Astrocyte of the cerebellum (primary cell): ENCODE measurements at regions not wholly inside any gene's neighbourhood (a gene's known extent, or its start where the extent isn't known, plus 50 kb on each side); places are given as distances from the start of the nearest gene placed in this dataset.

Experiments used
- DNase-seq: peaks from one replicate; pipeline ENCODE4 v3.0.0-alpha.2; 2011; ENCODE audit warnings: low read depth
- H3K4me3 ChIP-seq: 2 replicates; pipeline ENCODE4 v1.5.1; 2011; ENCODE audit warnings: mild to moderate bottlenecking, low read depth, low read length, moderate library complexity
- in situ Hi-C: cut with HindIII; loops from 2 replicates; pipeline ENCODE4 v1.10.0; 2017; ENCODE audit warnings: low sequenced_read_pairs
- TF ChIP-seq, protein P1 (sequence below): IDR thresholded peaks from 2 replicates; pipeline ENCODE4 v1.5.1; 2012; ENCODE audit warnings: low read length, low read depth, moderate library complexity, mild to moderate bottlenecking; ENCODE audit errors: missing control alignments

DNA sequence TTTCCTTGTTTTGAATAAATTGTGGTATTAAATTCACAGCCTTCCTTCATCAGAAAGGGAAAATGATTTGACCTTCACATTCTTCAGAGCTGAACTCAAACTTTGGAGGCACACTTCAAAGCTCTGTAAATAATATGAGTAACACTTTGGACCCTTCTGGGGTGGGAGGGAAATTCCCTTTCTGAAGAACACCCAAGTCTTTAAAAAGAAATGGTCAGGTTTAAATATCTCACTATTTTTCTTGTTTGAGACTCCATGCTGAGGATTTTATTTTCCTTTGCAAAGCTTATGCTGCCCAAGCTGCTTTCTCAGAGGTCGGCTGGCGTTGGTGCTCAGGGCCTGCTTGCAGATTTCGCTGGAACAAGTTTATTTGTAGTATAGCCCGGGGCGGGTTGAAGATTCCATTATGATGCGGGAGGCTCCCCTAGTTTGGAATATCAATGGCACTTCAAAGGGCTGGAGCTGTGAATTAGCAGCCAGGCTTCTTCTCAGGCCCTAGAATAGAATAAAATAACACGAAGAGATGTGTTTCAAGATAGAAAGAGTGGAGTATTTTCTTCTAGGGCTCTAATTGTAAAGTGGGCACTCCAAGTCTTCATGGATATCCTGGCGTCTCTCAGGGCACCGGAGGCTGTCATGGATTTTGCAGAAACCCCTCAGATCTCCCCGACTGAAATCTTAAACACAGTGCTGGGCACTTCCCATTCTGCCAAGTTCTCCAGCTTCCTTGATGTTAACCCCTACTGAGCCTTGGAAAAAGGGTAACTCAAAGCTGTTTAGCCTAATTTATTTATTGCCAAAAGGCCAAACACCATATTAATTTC, 315.6 kb downstream of the GPAT3 start:
- no peak overlapping the region for H3K4me3 ChIP-seq
- peak; percentile 68 for DNase-seq
- in situ Hi-C loops, result no loop called here
- TF ChIP-seq, protein P1, sequence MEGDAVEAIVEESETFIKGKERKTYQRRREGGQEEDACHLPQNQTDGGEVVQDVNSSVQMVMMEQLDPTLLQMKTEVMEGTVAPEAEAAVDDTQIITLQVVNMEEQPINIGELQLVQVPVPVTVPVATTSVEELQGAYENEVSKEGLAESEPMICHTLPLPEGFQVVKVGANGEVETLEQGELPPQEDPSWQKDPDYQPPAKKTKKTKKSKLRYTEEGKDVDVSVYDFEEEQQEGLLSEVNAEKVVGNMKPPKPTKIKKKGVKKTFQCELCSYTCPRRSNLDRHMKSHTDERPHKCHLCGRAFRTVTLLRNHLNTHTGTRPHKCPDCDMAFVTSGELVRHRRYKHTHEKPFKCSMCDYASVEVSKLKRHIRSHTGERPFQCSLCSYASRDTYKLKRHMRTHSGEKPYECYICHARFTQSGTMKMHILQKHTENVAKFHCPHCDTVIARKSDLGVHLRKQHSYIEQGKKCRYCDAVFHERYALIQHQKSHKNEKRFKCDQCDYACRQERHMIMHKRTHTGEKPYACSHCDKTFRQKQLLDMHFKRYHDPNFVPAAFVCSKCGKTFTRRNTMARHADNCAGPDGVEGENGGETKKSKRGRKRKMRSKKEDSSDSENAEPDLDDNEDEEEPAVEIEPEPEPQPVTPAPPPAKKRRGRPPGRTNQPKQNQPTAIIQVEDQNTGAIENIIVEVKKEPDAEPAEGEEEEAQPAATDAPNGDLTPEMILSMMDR, result no peak

DNA sequence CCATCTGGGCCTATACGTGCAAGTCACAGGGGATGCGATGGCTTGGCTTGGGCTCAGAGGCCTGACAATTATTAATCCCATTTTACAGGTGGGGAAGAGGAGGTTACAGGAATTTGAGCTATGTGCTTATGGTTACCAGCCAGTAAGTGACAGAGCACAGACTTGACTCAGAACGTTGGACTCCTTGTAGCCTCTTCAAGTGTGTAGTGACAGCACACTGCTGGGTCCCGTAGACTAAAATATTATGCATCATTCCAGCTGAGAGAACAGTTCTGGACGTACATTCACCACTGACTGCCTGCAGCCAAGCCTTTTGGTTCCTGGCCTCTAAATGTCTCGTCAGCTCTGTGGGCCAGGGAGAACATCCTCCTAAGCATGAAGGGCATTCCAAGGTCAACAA, 314.5 kb downstream of the GPAT3 start:
- no peak overlapping the region for H3K4me3 ChIP-seq
- TF ChIP-seq, protein P1, result no peak
- DNase-seq, result no peak
- in situ Hi-C loops, result no loop called here

DNA sequence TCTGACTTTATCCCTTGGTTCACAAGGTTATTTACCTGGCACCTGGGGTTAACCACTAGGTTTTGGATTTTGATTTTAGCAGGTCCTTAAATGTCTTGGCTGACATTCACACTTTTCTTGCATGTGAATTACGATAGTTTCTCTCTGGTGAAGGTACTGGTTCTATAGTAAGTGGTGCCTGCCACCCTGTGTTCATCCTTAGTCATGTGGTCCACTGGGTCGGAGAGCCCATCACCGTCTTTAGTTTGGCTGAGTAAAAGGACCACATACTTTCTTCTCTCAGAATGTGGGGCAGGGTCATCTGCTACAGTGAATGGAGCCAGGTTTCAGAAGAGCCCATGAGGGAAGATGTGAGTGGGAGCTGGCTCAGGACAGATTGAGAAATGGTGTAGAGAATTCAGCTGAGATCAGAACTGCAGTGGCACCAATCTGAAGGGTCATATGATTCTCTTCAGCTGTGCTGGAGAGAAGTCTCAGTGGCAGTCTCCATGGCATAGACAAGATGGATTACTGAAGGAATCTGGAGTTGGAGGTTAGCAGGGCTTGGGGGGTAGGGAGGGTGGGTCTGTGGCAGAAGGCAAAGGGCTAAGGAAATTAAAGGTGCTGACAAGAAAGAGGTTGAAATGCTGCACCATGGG, 310.4 kb downstream of the GPAT3 start:
- in situ Hi-C loops, result no loop called here
- H3K4me3 ChIP-seq, result no peak overlapping the region
- no peak for DNase-seq
- TF ChIP-seq, protein P1, result no peak

DNA sequence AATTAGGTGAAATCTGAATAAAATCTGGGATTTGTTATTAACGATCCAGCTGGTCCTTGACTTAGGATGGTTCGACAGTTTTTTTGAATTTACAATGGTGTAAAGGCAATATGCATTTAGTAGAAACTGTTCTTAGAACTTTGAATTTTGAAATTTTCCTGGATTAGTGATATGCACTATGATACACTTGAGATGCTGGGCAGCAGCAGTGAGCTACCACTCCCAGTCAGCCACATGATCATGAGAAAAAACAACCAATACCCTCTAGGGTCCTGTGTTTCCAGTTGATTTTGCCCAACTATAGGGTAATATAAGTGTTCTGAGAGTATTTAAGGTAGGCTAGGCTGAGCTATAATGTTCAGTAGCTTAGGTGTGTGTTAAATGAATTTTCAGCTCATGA, 303.7 kb downstream of the GPAT3 start:
- TF ChIP-seq, protein P1, result no peak
- no peak overlapping the region for H3K4me3 ChIP-seq
- no peak for DNase-seq
- in situ Hi-C loops, result no loop called here

DNA sequence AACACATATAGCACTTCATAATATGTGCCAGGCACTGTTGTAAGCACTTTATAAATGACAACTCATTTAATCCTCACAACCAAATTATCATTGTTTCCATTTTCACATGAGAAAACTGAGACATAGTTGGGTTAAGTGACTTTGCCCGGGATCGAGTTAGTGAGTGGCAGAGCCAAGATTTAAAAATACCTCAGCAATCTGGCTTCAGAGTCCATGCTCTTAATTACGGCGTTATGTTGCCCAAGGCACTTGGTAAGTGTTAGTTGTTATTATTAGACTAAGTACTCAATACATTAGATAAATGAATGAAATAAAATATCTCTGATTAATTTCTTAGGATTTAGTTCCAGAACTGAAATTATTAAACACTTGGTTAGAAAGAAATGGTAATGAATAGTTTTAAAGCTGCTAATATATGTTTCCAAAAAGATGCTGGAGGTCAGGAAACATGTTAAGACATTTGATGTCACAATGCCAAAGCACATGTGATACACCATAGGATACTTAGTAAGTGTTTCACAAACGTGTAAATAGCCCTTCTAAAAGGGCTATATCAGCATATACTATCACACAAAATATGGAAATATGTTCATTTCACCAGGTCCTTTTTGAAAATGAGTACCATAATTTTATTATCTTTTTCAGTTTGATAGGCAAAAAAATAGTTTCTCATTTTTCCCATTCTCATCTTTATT, 301.9 kb downstream of the GPAT3 start:
- DNase-seq, result no peak
- TF ChIP-seq, protein P1, result no peak
- in situ Hi-C loops, result no loop called here
- no peak overlapping the region for H3K4me3 ChIP-seq

DNA sequence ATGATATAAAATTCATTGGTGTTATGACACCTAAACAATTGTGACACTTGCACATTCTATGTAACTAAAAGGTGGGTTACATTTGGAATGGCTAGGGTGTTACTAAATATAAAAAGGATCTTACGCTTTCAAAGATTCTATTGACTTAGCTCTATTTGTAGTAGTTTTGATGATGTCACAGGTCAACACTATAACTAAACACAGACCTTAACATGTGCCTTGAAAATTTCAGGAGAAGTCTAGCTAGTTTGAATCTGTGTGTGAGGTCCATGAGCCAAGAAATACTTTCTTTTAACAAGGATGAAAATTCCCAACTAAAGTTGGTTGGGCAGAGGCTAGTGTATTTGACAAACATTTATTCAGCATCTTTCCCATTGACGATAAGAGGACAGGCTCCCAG, 298.0 kb downstream of the GPAT3 start:
- in situ Hi-C loops, result no loop called here
- TF ChIP-seq, protein P1, result no peak
- DNase-seq, result no peak
- H3K4me3 ChIP-seq, result no peak overlapping the region
